ENCODE measurements at regions not wholly inside any gene's neighbourhood (a gene's known extent, or its start where the extent isn't known, plus 50 kb on each side); places are given as distances from the start of the nearest gene placed in this dataset.

DNA sequence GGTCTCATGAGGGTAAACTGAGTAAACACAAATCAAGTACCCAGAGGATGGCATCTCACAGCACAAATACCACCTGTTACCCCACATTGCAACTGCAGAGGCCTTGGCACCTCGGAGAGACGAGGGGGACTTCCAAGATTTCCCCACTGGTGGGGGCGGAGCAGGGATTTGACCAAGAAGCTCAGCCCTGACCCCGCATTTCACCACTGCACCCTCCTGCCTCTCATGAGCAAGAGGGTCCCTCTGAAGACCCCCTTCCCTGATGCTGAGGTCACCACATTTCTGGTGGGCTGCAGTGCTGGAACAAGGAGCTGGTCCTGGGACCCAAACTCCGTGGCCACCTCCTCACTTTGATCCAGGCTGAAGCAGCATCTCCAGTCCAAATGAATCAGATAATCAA lies 342.4 kb downstream of the NPHP4 start:
- no peak for DNase-seq (ENCODE audit: low spot score)
- H2BK120ac ChIP-seq (ENCODE audit: low read depth, low read length): no peak overlapping the region
- no peak overlapping the region for H3K4me2 ChIP-seq (ENCODE audit: insufficient read depth, low read length, poor library complexity, severe bottlenecking)
- H3K4me3 ChIP-seq (ENCODE audit: low read length in 2 of 2): no peak overlapping the region
- H2BK12ac ChIP-seq (ENCODE audit: low read length): no peak overlapping the region
- H3K36me3 ChIP-seq (replicated peaks in 1 of 2; ENCODE audit: control insufficient read depth in 2 of 2, insufficient read depth in 2 of 2, low read length in 2 of 2): no peaks in the 10 kb centered on the region
- H3K79me1 ChIP-seq (ENCODE audit: low read depth, low read length): no peaks in the 10 kb centered on the region
- H3K4ac ChIP-seq (ENCODE audit: low read length): no peak overlapping the region
- H3K23ac ChIP-seq (ENCODE audit: low read depth, low read length, poor library complexity): no peak overlapping the region
- no peak overlapping the region for H3K27ac ChIP-seq (replicated peaks; ENCODE audit: low read length)
- peaks cover 0 to 3% of the 10 kb centered on the region in 2 donors for H3K9me3 ChIP-seq (replicated peaks in 1 of 2; ENCODE audit: control insufficient read depth in 2 of 2, insufficient read depth in 1 of 2, low read depth in 1 of 2, low read length in 2 of 2)
- peaks cover 0 to 27% (median 0%) of the 10 kb centered on the region in 3 experiments for H3K27me3 ChIP-seq (ENCODE audit: control insufficient read depth in 3 of 3, insufficient read depth in 3 of 3, low read depth in 1 of 3, low read length in 3 of 3)
- no peak overlapping the region for H4K8ac ChIP-seq (ENCODE audit: low read depth, low read length)
- H3K9ac ChIP-seq (ENCODE audit: low read depth, low read length, poor library complexity): no peak overlapping the region
- peak overlapping the region; percentile 27 for H3K18ac ChIP-seq (ENCODE audit: low read length)
- H2BK15ac ChIP-seq (ENCODE audit: low read length): no peak overlapping the region
- H2BK5ac ChIP-seq (ENCODE audit: low read length): no peak overlapping the region
- no peak overlapping the region for H3K14ac ChIP-seq (ENCODE audit: low read length)
- H4K91ac ChIP-seq (ENCODE audit: low read depth, low read length, poor library complexity): no peak overlapping the region
- H2AFZ ChIP-seq (ENCODE audit: low read length): no peak overlapping the region
- H2AK5ac ChIP-seq (ENCODE audit: low read depth, low read length): peak overlapping the region; percentile 60
- peaks cover 0 to 6% of the 10 kb centered on the region in 2 donors for H3K4me1 ChIP-seq (ENCODE audit: control insufficient read depth in 2 of 2, insufficient read depth in 1 of 2, low read depth in 1 of 2, low read length in 2 of 2)
- no CpG with 5 or more reads among the region's 5 CpGs for WGBS, 2 donors (ENCODE audit: extremely low coverage in 2 of 2, insufficient read length in 2 of 2, insufficient replicate concordance in 1 of 2)

DNA sequence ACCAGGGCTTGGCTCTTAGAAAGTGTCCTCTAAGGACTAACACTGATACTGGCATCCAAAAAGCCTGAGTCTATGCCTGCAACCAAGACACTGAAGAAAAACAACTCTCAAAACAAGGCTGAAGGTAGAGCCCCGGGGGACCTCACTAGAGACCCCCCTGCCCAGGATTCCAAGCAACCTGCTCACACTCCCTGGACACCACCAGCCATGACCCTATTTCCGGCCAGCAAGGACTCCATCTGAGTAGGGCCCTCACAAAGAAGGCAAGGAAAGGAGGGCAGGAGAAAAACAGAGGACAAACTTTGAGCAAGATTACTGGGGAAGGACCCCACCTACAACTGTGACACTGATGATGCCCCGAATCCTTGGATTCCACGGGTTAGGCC lies 343.1 kb downstream of the NPHP4 start:
- H3K4ac ChIP-seq (ENCODE audit: low read length): no peak overlapping the region
- no peaks in the 10 kb centered on the region for H3K36me3 ChIP-seq (replicated peaks in 1 of 2; ENCODE audit: control insufficient read depth in 2 of 2, insufficient read depth in 2 of 2, low read length in 2 of 2)
- H2AK5ac ChIP-seq (ENCODE audit: low read depth, low read length): peak overlapping the region; percentile 60
- peaks cover 0 to 27% (median 0%) of the 10 kb centered on the region in 3 experiments for H3K27me3 ChIP-seq (ENCODE audit: control insufficient read depth in 3 of 3, insufficient read depth in 3 of 3, low read depth in 1 of 3, low read length in 3 of 3)
- no peak overlapping the region for H3K4me3 ChIP-seq (ENCODE audit: low read length in 2 of 2)
- H3K27ac ChIP-seq (replicated peaks; ENCODE audit: low read length): no peak overlapping the region
- no peak overlapping the region for H3K14ac ChIP-seq (ENCODE audit: low read length)
- no peak overlapping the region for H3K23ac ChIP-seq (ENCODE audit: low read depth, low read length, poor library complexity)
- peaks cover 0 to 6% of the 10 kb centered on the region in 2 donors for H3K4me1 ChIP-seq (ENCODE audit: control insufficient read depth in 2 of 2, insufficient read depth in 1 of 2, low read depth in 1 of 2, low read length in 2 of 2)
- no peak overlapping the region for H2BK120ac ChIP-seq (ENCODE audit: low read depth, low read length)
- no peak for DNase-seq (ENCODE audit: low spot score)
- no peak overlapping the region for H3K9ac ChIP-seq (ENCODE audit: low read depth, low read length, poor library complexity)
- H2BK5ac ChIP-seq (ENCODE audit: low read length): no peak overlapping the region
- peak overlapping the region; percentile 31 for H2BK15ac ChIP-seq (ENCODE audit: low read length)
- WGBS, 2 donors (ENCODE audit: extremely low coverage in 2 of 2, insufficient read length in 2 of 2, insufficient replicate concordance in 1 of 2): no CpG with 5 or more reads among the region's 4 CpGs
- no peak overlapping the region for H4K8ac ChIP-seq (ENCODE audit: low read depth, low read length)
- H2AFZ ChIP-seq (ENCODE audit: low read length): no peak overlapping the region
- no peak overlapping the region for H2BK12ac ChIP-seq (ENCODE audit: low read length)
- H4K91ac ChIP-seq (ENCODE audit: low read depth, low read length, poor library complexity): no peak overlapping the region
- no peaks in the 10 kb centered on the region for H3K79me1 ChIP-seq (ENCODE audit: low read depth, low read length)
- H3K18ac ChIP-seq (ENCODE audit: low read length): no peak overlapping the region
- H3K4me2 ChIP-seq (ENCODE audit: insufficient read depth, low read length, poor library complexity, severe bottlenecking): no peak overlapping the region
- H3K9me3 ChIP-seq (replicated peaks in 1 of 2; ENCODE audit: control insufficient read depth in 2 of 2, insufficient read depth in 1 of 2, low read depth in 1 of 2, low read length in 2 of 2): peaks cover 0 to 3% of the 10 kb centered on the region in 2 donors

GRCh38 chr1:5648410-5649165 lies 343.6 kb downstream of the NPHP4 start:
- Histone ChIP-seq H3K23ac (ENCODE audit: low read depth, low read length, poor library complexity) (no peak overlapping the region), H3K18ac (ENCODE audit: low read length) (peak overlapping the region; percentile 3), H2BK15ac (ENCODE audit: low read length) (no peak overlapping the region), H2BK120ac (ENCODE audit: low read depth, low read length) (no peak overlapping the region), H3K79me1 (ENCODE audit: low read depth, low read length) (no peaks in the 10 kb centered on the region), H3K14ac (ENCODE audit: low read length) (no peak overlapping the region), H3K4me3 (ENCODE audit: low read length in 2 of 2) (no peak overlapping the region), H3K9ac (ENCODE audit: low read depth, low read length, poor library complexity) (no peak overlapping the region), H3K4me1 (ENCODE audit: control insufficient read depth in 2 of 2, insufficient read depth in 1 of 2, low read depth in 1 of 2, low read length in 2 of 2) (peaks cover 0 to 6% of the 10 kb centered on the region in 2 donors), H3K4me2 (ENCODE audit: insufficient read depth, low read length, poor library complexity, severe bottlenecking) (no peak overlapping the region), H2BK5ac (ENCODE audit: low read length) (no peak overlapping the region), H3K36me3 (replicated peaks in 1 of 2; ENCODE audit: control insufficient read depth in 2 of 2, insufficient read depth in 2 of 2, low read length in 2 of 2) (no peaks in the 10 kb centered on the region), H4K91ac (ENCODE audit: low read depth, low read length, poor library complexity) (no peak overlapping the region), H2AK5ac (ENCODE audit: low read depth, low read length) (no peak overlapping the region), H3K4ac (ENCODE audit: low read length) (no peak overlapping the region), H3K27me3 (ENCODE audit: control insufficient read depth in 3 of 3, insufficient read depth in 3 of 3, low read depth in 1 of 3, low read length in 3 of 3) (peaks cover 0 to 27% (median 0%) of the 10 kb centered on the region in 3 experiments), H2AFZ (ENCODE audit: low read length) (no peak overlapping the region), H3K27ac (replicated peaks; ENCODE audit: low read length) (no peak overlapping the region), H4K8ac (ENCODE audit: low read depth, low read length) (no peak overlapping the region), H3K9me3 (replicated peaks in 1 of 2; ENCODE audit: control insufficient read depth in 2 of 2, insufficient read depth in 1 of 2, low read depth in 1 of 2, low read length in 2 of 2) (peaks cover 0 to 3% of the 10 kb centered on the region in 2 donors), H2BK12ac (ENCODE audit: low read length) (no peak overlapping the region)
- no CpG with 5 or more reads among the region's 10 CpGs for WGBS, 2 donors (ENCODE audit: extremely low coverage in 2 of 2, insufficient read length in 2 of 2, insufficient replicate concordance in 1 of 2)
- no peak for DNase-seq (ENCODE audit: low spot score)

DNA sequence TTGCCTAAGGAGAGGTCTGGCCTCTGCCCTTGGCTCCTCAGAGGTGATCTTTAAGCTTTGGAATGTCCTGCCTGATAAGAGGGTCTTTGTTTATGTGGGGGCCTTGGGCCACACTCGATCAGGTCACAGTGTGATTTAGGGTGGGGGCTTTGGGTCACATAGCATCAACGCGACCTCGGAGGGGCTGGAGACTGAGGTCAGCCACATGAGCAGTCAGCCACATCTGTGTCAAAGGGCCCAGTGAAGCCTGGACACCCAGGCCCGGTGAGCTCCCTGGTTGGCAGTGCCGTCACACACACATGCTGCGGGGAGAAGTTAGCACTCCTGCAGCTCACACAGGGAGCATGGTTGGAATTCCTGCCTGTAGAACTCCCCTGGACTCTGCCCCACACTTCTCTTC lies 345.0 kb downstream of the NPHP4 start:
- H3K4me1 ChIP-seq (ENCODE audit: control insufficient read depth in 2 of 2, insufficient read depth in 1 of 2, low read depth in 1 of 2, low read length in 2 of 2): peaks cover 0 to 3% of the 10 kb centered on the region in 2 donors
- no peak overlapping the region for H2AFZ ChIP-seq (ENCODE audit: low read length)
- H3K9me3 ChIP-seq (replicated peaks in 1 of 2; ENCODE audit: control insufficient read depth in 2 of 2, insufficient read depth in 1 of 2, low read depth in 1 of 2, low read length in 2 of 2): peaks cover 0 to 3% of the 10 kb centered on the region in 2 donors
- H4K8ac ChIP-seq (ENCODE audit: low read depth, low read length): no peak overlapping the region
- no peak overlapping the region for H3K4ac ChIP-seq (ENCODE audit: low read length)
- H3K27ac ChIP-seq (replicated peaks; ENCODE audit: low read length): no peak overlapping the region
- H3K4me2 ChIP-seq (ENCODE audit: insufficient read depth, low read length, poor library complexity, severe bottlenecking): no peak overlapping the region
- H3K79me1 ChIP-seq (ENCODE audit: low read depth, low read length): no peaks in the 10 kb centered on the region
- H3K9ac ChIP-seq (ENCODE audit: low read depth, low read length, poor library complexity): no peak overlapping the region
- H3K18ac ChIP-seq (ENCODE audit: low read length): no peak overlapping the region
- no peak overlapping the region for H2BK12ac ChIP-seq (ENCODE audit: low read length)
- no peak overlapping the region for H4K91ac ChIP-seq (ENCODE audit: low read depth, low read length, poor library complexity)
- no peaks in the 10 kb centered on the region for H3K36me3 ChIP-seq (replicated peaks in 1 of 2; ENCODE audit: control insufficient read depth in 2 of 2, insufficient read depth in 2 of 2, low read length in 2 of 2)
- H2BK15ac ChIP-seq (ENCODE audit: low read length): no peak overlapping the region
- no peak overlapping the region for H3K14ac ChIP-seq (ENCODE audit: low read length)
- no CpG with 5 or more reads among the region's 7 CpGs for WGBS, 2 donors (ENCODE audit: extremely low coverage in 2 of 2, insufficient read length in 2 of 2, insufficient replicate concordance in 1 of 2)
- no peak overlapping the region for H2BK120ac ChIP-seq (ENCODE audit: low read depth, low read length)
- no peak overlapping the region for H3K23ac ChIP-seq (ENCODE audit: low read depth, low read length, poor library complexity)
- peaks cover 0 to 17% (median 0%) of the 10 kb centered on the region in 3 experiments for H3K27me3 ChIP-seq (ENCODE audit: control insufficient read depth in 3 of 3, insufficient read depth in 3 of 3, low read depth in 1 of 3, low read length in 3 of 3)
- H2BK5ac ChIP-seq (ENCODE audit: low read length): no peak overlapping the region
- H2AK5ac ChIP-seq (ENCODE audit: low read depth, low read length): no peak overlapping the region
- no peak overlapping the region for H3K4me3 ChIP-seq (ENCODE audit: low read length in 2 of 2)
- DNase-seq (ENCODE audit: low spot score): no peak
